Progenitor cell of endocrine pancreas (in vitro differentiated cells): ENCODE measurements at regions not wholly inside any gene's neighbourhood (a gene's known extent, or its start where the extent isn't known, plus 50 kb on each side); places are given as distances from the start of the nearest gene placed in this dataset.
"Not testable (repeated sequence)": the region's sequence is repeated elsewhere in the genome, so short reads cannot be mapped to it uniquely, and the experiment has no call there.

Source experiments
- DNase-seq: peaks from one replicate; pipeline ENCODE4 v3.0.0; 2021; ENCODE audit warnings: low spot score; ENCODE audit not compliant: unreplicated experiment
- H3K27ac Mint-ChIP-seq: 2 replicates; pipeline ENCODE4 v1.8.0; 2021; ENCODE audit warnings: mild to moderate bottlenecking, moderate library complexity, mixed read lengths
- H3K27me3 Mint-ChIP-seq: 2 replicates; pipeline ENCODE4 v1.8.0; 2021; ENCODE audit warnings: mixed read lengths
- H3K36me3 Mint-ChIP-seq: 2 replicates; pipeline ENCODE4 v1.8.0; 2022; ENCODE audit warnings: mixed read lengths; ENCODE audit not compliant: insufficient read depth
- H3K4me1 Mint-ChIP-seq: 2 replicates; pipeline ENCODE4 v1.8.0; 2021; ENCODE audit warnings: low read depth, mixed read lengths
- H3K4me3 Mint-ChIP-seq: 2 replicates; pipeline ENCODE4 v1.8.0; 2021; ENCODE audit warnings: low read depth, mild to moderate bottlenecking, moderate library complexity, mixed read lengths
- H3K9me3 Mint-ChIP-seq: 2 replicates; pipeline ENCODE4 v1.8.0; 2021; ENCODE audit warnings: low read depth, mixed read lengths
- TF ChIP-seq, protein P1 (sequence below): fragments of 200-600 bp; sonication (generic); IDR thresholded peaks from one replicate; pipeline ENCODE4 v1.5.0; 2021; ENCODE audit warnings: antibody characterized with exemption, mild to moderate bottlenecking; ENCODE audit not compliant: unreplicated experiment

DNA sequence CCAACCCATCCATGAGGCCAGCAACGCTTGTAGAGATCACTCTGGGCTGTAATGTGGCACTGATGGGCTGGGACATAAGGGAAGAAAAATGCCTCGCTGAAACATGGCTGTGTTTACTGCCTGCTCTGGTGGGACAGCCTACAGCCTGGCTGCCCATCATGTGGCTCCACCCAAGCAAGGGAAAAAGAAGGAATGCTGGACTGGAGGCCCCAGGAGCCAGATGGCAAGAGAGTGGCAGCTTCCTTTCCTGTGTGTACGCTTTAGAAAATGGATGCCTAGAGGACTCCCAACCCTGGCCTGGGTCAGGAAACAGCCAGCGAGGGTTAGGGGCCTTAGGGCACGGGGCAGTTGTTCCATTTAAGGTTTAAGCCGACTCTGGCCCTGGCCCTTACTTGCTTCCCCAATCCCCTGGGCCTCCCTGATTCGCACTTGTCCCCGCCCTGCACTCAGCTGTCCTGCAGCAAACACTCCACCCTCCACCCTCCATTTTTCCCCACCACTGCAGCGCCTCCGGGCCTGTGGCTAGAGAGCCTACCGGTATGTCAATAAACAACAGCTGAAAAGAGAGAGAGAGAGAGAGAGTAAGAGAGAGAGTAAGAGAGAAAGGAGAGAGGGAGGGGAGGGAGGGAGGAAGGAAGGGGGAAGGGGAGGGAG lies 819.4 kb downstream of the SEMA5A start:
- peaks cover 6% of the 10 kb centered on the region for H3K9me3 Mint-ChIP-seq
- no peaks in the 10 kb centered on the region for H3K27me3 Mint-ChIP-seq
- H3K4me1 Mint-ChIP-seq = peaks cover 3% of the 10 kb centered on the region
- H3K4me3 Mint-ChIP-seq = no peak overlapping the region
- no peak for DNase-seq
- H3K36me3 Mint-ChIP-seq = no peaks in the 10 kb centered on the region
- TF ChIP-seq, protein P1, sequence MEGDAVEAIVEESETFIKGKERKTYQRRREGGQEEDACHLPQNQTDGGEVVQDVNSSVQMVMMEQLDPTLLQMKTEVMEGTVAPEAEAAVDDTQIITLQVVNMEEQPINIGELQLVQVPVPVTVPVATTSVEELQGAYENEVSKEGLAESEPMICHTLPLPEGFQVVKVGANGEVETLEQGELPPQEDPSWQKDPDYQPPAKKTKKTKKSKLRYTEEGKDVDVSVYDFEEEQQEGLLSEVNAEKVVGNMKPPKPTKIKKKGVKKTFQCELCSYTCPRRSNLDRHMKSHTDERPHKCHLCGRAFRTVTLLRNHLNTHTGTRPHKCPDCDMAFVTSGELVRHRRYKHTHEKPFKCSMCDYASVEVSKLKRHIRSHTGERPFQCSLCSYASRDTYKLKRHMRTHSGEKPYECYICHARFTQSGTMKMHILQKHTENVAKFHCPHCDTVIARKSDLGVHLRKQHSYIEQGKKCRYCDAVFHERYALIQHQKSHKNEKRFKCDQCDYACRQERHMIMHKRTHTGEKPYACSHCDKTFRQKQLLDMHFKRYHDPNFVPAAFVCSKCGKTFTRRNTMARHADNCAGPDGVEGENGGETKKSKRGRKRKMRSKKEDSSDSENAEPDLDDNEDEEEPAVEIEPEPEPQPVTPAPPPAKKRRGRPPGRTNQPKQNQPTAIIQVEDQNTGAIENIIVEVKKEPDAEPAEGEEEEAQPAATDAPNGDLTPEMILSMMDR = no peak
- no peak overlapping the region for H3K27ac Mint-ChIP-seq

DNA sequence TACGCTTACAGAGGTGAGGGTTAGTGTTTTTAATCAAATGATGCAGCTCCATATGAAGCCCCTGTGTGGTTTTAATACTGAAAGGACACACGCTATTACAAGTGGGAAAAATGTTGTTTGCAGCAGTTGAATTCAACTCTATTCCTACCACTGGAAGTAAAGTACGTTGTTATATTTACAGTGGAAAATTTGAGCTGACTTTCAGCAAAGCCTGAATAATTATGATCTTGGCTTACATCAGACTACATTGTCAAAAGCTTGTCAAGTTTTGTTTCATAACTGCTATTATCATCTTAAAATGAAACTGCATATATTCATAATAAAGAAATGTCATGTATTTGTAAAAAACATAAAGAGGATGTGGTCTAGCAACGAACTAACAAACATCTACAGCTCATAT lies 818.5 kb downstream of the SEMA5A start:
- no peaks in the 10 kb centered on the region for H3K4me1 Mint-ChIP-seq
- no peak overlapping the region for H3K27ac Mint-ChIP-seq
- no peak for DNase-seq
- H3K4me3 Mint-ChIP-seq = no peak overlapping the region
- H3K9me3 Mint-ChIP-seq = peaks cover 6% of the 10 kb centered on the region
- TF ChIP-seq, protein P1 = no peak
- no peaks in the 10 kb centered on the region for H3K36me3 Mint-ChIP-seq
- no peaks in the 10 kb centered on the region for H3K27me3 Mint-ChIP-seq

DNA sequence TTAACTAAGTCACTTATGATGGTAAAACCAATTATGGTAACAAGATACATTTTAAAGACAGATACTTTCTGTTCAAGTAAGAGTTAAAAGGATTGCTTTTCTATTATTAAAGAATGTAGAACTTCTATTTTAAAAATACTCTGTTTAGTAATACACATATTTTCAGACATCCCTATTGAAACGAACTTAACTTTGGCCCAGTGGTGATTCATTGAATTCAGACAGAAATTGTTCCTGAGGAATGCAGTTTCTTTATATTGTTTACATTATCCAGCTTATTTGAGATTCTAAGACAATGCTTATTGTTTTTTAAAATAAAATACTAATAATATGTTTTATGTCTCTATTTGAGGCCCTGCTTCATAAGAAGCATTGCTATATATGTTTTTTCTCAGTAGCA lies 816.4 kb downstream of the SEMA5A start:
- no peaks in the 10 kb centered on the region for H3K36me3 Mint-ChIP-seq
- TF ChIP-seq, protein P1 = no peak
- no peaks in the 10 kb centered on the region for H3K4me1 Mint-ChIP-seq
- H3K27ac Mint-ChIP-seq = no peak overlapping the region
- no peaks in the 10 kb centered on the region for H3K27me3 Mint-ChIP-seq
- no peak overlapping the region for H3K4me3 Mint-ChIP-seq
- H3K9me3 Mint-ChIP-seq = peaks cover 6% of the 10 kb centered on the region
- DNase-seq = no peak

DNA sequence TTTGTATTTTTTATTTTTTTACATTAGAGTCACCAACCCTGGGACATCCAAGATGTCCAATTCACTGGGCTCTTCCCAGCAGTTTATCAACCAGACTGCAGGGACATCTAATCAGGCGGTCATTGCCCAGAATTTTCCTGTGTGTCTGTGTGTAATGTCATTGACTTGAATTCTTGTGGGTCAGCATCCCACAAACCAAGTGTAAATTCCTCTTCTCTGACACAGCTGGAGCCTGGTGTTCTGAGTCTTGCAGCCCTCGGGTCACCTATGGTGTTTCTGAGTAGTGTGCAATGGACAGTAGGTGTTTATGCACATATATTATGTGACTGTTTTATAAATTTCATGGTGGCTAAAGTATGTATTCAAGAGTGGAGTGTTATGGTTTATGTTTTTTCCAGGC lies 815.7 kb downstream of the SEMA5A start:
- TF ChIP-seq, protein P1 = no peak
- Mint-ChIP-seq H3K4me3 (no peak overlapping the region), H3K27me3 (no peaks in the 10 kb centered on the region), H3K4me1 (no peaks in the 10 kb centered on the region), H3K9me3 (peaks cover 6% of the 10 kb centered on the region), H3K27ac (no peak overlapping the region), H3K36me3 (no peaks in the 10 kb centered on the region)
- no peak for DNase-seq

DNA sequence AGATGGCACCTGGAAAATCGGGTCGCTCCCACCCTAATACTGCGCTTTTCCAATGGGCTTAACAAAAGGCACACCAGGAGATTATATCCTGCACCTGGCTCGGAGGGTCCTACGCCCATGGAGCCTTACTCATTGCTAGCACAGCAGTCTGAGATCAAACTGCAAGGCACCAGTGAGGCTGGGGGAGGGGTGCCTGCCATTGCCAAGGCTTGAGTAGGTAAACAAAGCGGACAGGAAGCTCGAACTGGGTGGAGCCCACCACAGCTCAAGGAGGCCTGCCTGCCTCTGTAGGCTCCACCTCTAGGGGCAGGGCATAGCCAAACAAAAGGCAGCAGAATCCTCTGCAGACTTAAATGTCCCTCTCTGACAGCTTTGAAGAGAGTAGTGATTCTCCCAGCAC lies 814.8 kb downstream of the SEMA5A start:
- not testable (repeated sequence) for H3K27ac Mint-ChIP-seq, DNase-seq, H3K36me3 Mint-ChIP-seq, H3K27me3 Mint-ChIP-seq, H3K9me3 Mint-ChIP-seq, H3K4me1 Mint-ChIP-seq, H3K4me3 Mint-ChIP-seq

DNA sequence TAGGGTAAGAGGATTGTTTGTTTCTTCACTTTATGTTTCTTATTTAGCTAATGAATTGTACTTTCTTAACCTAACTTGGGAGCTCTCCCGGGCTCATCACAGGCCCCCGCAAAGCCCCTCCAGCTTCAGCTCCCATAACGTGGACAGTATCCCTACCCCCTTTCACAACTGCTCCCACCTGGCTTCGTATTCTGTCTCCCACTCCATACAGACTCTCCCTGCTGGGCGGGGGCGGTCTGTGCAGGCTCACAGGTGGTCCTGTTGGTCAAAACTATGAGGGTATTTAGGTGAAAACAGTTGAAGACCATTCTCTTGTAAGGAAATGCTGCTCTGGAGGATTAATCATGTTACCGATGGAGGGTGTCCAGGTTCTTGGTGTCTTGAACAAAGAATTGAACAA lies 805.3 kb downstream of the SEMA5A start:
- Mint-ChIP-seq H3K36me3 (no peaks in the 10 kb centered on the region), H3K4me1 (no peaks in the 10 kb centered on the region), H3K27me3 (peaks cover 7% of the 10 kb centered on the region), H3K27ac (no peak overlapping the region), H3K4me3 (no peak overlapping the region), H3K9me3 (peaks cover 12% of the 10 kb centered on the region)
- TF ChIP-seq, protein P1 = no peak
- DNase-seq = no peak
